NCI-H748 (cell line): ENCODE measurements at regions not wholly inside any gene's neighbourhood (a gene's known extent, or its start where the extent isn't known, plus 50 kb on each side); places are given as distances from the start of the nearest gene placed in this dataset.

ENCODE experiments used
- DNase-seq: peaks from one replicate; lab custom pipeline; 2025; ENCODE audit not compliant: unreplicated experiment; lab: John Stamatoyannopoulos, UW

DNA sequence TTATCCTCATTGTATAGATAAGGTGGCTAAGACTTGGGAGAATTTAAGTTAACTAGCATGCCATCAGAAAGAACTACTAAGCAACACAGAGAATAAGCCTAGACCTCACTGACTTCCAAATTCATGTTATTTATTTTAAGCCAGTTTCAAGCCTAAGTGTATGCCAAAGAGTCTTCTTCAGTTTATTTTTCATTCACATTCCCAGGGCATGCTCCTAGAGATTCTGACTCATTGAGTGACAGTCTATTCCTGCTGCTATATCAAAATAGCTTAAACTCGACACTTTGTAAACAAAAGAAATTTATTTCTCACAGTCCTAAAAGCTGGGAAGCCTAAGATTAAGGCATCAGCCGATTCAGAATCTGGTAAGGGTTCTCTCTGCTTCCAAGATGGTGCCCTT lies 467.1 kb downstream of the MBD2 start:
- DNase-seq = no peak

DNA sequence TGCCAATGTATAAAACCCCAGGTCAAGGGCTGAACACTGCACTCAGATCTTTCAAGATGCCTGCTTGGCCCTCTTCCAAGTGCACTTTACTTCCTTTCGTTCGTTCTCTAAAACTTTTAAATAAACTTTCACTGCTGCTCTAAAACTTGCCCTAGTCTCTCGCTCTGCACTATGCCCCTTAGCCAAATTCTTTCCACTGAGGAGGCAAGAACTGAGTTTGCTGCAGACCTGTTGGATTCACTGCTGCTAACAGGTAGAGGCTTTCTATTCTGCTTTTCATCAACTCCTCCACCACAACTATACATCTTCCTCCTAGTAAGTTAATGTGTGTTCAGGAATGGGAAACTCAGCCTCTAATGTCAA lies 467.9 kb downstream of the MBD2 start:
- DNase-seq = no peak

DNA sequence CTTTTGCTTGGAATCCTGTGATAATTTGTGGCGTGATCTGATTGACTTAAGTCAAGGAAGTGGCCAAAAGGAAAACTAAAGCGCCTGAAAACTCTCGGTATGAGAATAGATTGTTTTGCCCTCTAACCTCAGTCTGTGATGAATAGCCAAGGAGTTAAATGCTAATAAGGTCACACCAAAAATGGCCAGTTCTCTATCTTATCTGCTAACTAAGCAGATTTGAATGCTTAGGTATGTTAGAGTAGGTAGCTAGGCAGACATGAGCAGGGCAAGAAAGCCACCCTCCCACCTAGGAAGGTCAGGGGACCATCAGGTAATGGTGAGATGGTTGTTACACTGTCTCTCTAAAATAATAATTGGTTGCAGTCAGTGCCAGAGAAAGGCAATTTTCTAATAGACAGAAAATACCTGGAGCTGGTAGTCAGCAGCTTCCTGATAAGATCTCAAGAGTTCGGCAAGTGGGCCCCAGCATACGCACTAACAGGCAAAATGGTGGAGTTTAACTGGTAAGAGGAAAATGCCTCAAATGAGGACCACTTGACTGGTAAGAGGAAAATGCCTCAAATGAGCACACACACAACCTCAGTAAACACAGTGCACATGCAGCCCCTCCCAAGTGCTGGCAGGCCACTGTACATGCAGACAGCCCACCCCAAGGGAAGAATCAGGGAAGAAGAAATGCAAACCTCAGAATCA lies 468.4 kb downstream of the MBD2 start:
- no peak for DNase-seq

DNA sequence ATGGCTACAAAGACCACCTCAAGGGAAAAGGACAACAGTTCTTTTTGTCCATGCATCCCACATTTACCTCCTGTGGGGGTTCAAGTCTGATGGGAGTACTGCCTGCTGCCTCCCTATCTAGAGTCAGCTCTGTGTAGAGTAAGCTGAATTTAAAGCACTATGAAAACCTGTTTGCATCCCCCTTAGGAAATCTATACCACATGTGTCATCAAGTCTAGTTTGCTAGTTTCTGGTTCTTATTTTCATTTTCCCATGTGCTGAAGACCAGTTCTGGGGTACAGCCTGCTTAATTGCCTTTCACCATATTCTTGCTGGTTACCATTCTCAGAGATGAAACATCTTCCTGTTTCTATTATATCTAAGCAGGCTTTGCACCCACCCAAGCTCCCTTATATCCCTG lies 470.3 kb downstream of the MBD2 start:
- DNase-seq = no peak

DNA sequence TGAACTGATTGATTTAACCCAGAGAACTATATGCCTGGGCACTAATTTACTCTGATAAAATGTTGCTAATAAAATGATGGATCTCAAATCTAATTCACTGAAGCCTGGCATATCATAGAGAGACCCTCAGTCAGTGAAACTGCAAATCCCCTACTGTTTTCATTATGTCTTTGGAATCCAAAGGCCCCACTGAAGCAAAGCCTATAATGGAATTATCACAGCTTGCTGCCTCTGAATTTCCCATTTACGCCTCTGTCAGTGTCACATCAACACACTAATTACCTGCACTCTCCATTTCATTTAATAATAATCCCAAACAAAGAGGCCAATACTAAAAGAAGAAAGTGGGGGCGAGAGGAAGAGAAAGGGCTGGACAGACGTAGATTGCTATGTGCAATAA lies 470.9 kb downstream of the MBD2 start:
- peak; percentile 92 for DNase-seq

DNA sequence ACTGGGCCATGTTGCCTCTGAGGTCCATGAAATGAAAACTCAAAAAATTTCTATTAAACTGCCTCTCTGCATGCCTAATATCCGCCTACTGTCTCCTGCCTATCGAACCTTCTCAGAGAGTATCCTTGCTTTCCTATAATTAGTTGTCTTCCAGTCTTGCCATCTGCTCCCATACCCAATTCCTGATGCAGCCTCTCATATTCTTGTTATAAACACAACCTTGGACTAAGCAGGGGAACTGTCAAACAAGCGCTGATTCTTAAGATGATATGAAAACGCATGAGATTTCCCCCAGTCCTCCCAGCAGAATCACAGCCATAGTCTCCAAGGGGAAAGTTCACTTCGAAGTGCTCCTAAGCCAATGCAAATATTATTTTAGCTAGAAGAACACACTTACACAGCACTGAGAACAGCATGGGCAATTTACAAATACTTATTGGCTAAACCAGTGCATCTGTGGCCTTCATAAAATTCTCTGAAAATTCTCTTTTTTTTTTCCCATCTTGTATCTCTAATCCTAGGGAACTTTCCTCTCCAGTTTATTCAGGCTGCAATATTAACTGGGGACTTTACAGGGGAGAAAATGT lies 471.6 kb downstream of the MBD2 start:
- DNase-seq = peak; percentile 15

DNA sequence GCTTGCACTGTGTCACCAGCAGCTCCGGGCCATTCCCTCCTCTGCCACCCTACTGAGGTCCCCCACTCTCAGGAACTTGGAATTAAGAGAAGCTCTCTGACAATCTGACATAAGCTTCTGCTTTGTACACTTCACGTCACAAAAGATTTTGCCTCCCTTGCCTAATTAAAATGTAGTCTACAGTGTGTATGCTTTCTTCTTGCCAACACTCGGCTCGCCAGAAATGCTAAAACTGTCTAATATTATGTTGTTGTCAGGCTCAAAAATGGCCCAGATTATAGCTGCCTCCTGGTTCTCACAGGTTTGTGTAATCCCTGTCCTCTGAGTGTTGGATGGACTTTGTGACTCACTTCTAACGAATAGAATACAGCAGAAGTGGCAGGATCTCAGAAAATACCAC lies 474.7 kb downstream of the MBD2 start:
- DNase-seq = no peak

DNA sequence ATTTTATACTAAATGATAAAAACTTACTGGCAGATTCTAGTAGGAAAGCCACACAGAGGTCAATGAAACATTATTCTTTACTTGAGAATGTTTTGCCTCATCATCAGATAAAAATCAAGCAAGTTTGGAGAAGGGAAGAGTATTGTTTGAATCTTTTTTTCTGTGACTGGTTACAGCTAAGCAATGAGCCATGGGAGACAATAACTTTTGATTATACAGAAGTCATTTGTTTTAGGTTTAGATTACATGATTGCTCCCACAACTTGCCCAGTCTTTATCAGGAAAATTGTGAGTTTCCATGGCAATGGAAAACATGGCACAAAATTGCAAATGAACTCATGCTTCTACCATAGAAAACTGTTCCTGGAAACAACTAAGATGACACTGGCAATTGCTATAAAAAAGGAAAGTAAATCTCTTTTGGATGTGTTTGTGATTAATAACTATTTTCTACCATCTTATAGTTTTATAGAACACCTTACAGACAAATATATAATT lies 476.8 kb downstream of the MBD2 start:
- no peak for DNase-seq

DNA sequence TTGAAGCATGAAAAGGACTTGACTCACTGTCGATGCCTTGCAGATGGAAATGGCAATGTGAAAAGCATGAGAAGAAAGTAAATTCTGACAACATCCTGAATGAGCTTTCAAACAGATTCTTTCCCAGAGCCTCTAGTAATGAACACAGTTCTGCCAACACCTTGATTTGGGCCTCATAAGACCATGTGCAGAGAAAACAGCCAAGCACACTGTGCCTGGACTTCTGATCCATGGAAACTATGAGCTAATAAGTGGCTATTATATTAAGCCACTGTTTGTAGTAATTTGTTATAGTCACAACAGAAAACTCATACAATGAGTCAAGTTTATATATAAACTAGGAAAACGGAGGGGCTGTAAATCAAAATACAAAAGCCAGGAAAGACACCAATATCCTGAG lies 477.3 kb downstream of the MBD2 start:
- DNase-seq = no peak

DNA sequence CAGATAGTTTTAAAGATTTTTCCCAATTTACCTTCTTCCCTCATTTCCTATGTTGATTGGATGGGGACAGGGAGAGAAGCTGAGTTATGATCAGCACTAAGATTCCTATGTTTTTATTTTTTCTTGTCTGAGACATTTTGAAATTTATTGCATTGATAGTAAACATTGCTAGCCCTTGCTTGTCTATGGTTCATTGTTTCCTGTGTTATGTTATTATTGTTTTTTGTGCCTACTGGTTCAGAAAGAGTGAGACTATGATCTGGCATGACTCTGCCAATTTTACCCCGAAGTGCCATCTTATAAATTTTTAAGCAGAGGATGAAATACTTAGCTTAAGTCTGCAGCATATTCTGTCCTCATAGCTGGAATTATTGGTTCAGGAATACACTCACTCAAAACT lies 478.5 kb downstream of the MBD2 start:
- DNase-seq = no peak

DNA sequence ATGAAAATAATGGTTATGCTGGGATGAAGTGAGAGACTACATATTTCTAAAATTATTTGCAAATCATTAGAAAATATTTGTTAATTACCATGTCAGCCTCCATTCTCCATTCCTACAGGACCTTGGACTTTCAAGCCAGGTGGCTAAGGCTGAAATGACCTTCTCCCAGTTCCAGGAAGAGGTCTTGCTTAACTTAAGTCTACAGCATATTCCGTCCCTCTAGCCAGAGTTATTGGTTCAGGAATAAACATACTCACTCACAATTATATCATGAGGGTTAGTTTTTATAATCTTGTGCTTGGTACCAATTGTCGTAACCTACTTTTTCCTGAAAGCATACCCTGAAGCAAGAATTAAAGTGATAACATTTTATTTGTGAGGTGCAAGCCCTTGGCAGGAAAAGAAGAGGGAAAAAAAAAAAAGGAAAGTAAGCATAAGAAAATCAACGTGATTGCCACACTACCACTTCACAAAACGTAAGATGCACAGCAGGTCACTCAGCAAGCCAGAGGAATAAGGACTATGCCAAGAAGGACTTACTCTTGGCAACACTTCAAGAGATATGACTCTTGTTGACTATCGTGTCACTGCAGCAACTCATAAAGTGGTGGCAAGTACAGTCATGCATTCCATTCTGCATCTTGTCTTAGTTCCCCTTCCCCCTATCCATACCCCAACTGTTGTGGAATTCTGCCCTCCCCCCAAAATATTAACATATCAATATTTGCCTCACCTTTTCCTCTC lies 479.1 kb downstream of the MBD2 start:
- DNase-seq = no peak

DNA sequence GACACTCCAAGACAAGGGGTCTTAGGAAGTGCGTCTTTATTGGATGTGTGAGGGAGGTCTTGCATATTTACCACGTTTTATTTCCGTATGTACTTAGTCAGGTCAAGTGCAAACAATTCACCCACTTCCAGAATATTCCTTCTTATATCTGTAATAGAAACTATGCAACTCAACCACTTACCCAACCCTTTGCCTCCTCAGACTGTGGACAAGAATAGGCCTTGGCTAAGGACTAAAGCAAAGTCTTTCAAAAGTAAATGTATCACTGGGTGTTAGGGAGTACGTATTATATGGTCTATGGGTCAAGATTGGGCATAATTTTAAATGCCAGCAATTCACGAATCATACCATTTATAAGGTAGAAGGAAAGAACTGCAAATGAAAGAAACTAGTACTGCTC lies 484.8 kb downstream of the MBD2 start:
- DNase-seq = no peak

DNA sequence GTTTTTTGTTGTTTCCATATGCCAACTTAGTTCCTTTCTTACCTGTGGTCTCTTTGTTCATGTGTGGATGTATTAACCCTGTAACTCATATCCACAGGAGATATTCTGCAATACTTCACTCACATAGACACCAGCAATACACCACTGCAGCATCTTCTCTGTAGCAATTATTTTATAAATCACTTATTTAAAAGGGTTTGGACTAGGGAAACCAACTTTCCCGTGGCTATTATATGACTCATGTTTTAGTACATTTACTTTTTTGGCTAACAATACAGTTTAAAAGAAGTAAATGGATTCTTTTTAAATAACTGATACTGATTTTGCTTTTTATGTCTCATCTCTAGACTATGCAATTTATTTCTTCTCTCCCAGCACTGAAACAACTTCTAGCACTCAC lies 488.9 kb downstream of the MBD2 start:
- DNase-seq = no peak

DNA sequence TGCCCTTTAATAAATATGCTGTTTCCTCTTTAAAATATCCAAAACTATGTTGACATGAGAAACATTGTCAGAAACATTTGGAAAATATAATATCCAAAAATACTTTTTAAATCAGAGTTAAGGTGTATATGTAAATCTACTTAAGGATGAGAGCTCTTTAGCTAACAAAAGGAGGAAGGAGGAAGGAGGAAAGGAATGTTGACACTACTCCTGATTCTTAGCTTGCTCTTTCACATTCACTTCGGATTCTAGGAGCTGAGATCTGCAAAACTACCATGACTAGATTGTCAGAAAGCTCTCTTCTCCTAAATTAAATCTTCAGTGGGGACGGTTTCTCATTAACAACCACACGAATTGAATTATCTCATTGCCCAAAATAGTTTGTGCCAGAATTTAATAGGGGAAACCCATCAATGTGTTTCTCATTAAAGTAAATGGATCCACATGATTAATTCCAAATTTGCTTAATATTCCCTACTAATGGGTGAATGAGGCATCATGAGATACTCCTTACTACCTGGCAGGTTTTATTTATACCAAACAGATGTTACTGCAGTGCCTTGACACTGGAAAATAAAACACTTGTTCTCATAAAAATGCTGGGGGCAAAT lies 509.1 kb downstream of the MBD2 start:
- no peak for DNase-seq

DNA sequence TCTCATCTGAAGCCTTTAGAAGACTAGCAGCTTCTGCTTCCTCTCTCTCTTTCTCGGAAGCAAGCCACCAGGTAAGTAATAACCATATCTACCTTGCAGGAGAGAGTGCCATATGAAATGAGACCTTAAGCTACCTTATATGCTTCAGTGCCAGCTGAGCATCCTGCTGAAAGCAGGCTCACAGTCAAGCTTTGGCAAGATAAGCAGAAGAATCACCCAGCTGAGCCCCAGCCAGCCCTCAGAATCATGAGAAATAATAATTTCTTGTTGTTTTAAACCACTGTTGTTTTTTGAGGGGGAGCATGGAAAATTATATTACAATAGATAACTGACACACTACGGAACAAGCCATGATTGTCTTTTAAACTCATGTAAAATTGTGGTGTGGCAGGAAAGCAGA lies 514.4 kb downstream of the MBD2 start:
- DNase-seq = no peak

DNA sequence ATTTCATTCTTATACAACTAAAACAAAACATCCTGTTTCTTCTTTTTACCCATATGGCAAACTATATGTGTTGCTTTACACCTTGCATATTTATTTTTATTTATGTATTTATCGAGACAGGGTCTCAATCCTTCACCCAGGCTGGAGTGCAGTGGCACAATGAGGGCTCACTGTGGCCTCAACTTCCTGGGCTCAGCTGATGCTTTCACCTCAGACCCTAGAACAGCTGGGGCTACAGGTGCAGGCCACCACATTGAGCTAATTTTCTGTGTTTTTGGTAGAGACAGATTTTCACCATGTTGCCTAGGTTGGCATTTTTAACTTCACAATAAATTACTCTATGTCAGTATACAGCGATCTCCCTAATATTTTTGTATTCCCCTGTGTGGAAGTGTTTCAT lies 522.0 kb downstream of the MBD2 start:
- no peak for DNase-seq

DNA sequence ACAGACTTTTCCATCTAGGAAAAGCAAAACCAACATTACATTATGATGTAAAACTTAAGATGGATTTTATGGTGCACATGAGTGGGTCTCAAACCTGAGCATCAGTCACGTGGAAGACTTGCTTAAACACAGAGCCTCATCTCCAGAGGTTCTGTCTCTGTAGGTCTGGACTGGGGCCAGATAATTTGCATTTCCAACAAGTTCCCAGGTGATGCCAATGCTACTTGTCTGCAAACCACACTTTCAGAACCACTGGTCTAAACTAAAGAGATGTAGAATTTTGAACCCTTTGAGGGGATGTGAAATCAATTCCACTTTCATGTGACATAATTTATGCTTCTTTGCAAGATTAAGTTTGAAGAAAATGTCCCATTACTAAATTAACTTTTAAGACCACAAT lies 522.8 kb downstream of the MBD2 start:
- DNase-seq = peak; percentile 35

DNA sequence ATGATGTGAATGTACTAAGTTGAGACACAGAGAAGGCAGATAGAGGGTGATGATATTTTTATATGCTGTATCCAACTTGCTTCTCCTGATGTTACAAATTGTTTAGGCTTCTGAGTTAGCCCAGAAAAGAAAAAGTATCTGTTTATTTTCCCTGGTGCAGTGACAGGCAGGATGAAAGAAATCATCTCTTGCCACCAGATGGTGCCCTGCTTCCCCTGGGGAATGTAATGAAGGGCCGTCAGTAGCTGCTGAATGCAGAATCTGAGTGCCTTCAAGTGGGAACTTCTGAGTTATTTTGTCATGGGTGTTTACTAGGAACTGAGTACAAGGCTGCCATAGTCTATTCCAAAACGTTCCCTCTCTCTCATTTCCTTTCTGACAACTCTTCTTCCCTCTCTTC lies 525.6 kb downstream of the MBD2 start:
- peak; percentile 68 for DNase-seq

DNA sequence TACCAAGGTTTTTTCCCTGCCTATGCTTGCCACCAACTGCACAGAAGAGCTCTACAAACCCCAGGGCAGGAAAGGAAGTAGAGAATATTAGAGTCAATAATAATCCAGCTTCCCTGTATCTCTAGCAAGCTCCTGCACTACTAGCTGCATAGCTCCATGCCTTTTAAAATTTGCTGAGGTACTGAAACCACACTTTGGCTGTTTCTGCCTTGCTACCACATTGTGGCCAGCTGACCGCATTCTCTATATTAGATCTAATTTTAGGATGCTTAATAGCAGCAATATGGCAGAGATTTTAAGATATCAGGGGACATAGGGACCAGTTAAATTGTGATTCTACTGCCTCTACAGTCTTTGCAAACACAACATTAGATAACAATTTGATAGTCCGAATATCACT lies 534.6 kb downstream of the MBD2 start:
- DNase-seq = no peak

DNA sequence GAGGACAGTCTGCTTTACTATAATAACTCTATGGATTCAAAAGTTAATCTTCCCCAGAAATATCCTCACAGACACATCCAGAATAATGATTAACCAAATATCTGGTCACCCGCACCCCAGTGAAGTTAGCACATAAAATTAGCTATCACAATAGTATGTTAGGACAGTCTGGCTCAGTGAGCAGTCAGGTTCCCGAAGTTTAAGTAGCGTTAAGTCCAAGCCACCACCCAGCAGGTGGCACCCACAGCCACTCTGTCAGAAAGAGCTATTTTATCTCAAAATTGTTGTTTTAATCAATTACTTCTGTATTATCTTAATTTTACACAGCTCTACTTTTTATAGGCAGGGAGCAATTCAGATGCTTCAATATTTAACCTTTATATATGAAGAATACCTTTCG lies 537.5 kb downstream of the MBD2 start:
- DNase-seq = no peak

DNA sequence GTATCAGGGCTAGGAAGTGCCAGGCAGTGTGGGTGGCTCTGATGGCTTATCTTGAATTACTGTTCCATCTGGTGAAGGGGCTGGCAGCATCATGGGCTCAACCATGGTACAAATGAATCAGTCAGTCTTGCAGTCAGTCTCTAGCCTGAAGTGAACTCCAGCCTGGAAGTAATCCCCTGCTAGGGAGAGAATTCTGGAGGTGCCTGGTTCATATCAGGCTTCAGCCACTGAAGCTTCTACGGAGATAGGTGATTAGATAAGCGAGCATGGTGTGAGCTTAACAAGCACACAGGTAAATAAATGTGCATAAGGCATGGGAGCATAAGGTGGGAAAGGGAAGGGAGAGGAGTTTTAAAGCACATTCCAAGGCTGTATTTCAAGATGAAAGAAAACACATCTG lies 541.7 kb downstream of the MBD2 start:
- DNase-seq = peak; percentile 3

DNA sequence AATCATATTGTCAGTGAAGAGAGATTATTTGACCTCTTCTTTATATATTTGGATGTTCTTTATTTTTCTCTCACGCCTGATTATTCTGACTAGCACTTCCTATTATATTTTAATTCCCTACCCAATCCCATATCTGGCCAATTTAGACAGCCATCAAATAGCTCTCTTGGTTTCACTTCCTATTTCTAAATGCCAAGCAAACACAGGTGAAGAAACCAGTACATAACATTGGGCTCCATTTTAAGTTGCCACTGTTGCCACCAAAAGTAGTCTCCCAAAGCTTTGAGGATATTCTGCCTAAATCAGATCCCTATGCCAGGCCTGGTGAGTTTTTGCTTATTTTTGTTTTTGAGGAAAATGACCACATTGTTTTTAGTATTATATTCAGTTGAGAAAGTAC lies 547.0 kb downstream of the MBD2 start:
- DNase-seq = no peak
